HCT116 (cell line): ENCODE measurements at regions not wholly inside any gene's neighbourhood (a gene's known extent, or its start where the extent isn't known, plus 50 kb on each side); places are given as distances from the start of the nearest gene placed in this dataset.

Experiments used
- ATAC-seq: fragments of 200-7000 bp; cut with Tn5 transposase; 2 replicates; pipeline ENCODE4 v1.9.1; 2020; ENCODE audit warnings: mild to moderate bottlenecking, moderate library complexity
- BruUV-seq: library from RNA; stranded (reverse); fragments of 400-500 nt; replicated peaks from 2 replicates; lab custom pipeline; 2021; lab: Mats Ljungman, UMichigan
- CTCF ChIA-PET: fragments of 300-600 bp; sonication (Branson Sonifier 250); formaldehyde crosslinking; loops from one replicate; lab custom pipeline; 2021; ENCODE audit warnings: antibody characterized with exemption; lab: Charles Lee
- POLR2A ChIA-PET: fragments of 300-600, 350-600 bp; sonication (Branson Sonifier 250); formaldehyde crosslinking; loops from one replicate; lab custom pipeline; 2021; ENCODE audit warnings: antibody characterized with exemption; lab: Charles Lee
- RAD21 ChIA-PET, 2 experiments: fragments of 300-600 bp; sonication (Branson Sonifier 250); formaldehyde crosslinking; loops; one replicate each; lab custom pipeline; 2023; ENCODE audit warnings: low total read pairs in 2 of 2; ENCODE audit not compliant: uncharacterized antibody in 2 of 2, unreplicated experiment in 2 of 2, low non-redundant PET in 1 of 2; lab: Charles Lee
- DNase-seq: peaks from one replicate; pipeline ENCODE4 v3.0.0-alpha.2; 2010; ENCODE audit warnings: low read depth, low spot score
- H2AFZ ChIP-seq: fragments of 200-600 bp; shearing (Covaris generic), sonication (generic); 2 replicates; pipeline ENCODE4 v1.6.1; 2017; ENCODE audit warnings: low read depth, mixed run types, mixed read lengths, antibody characterized with exemption, low read length; ENCODE audit not compliant: poor library complexity, severe bottlenecking
- H3K27ac ChIP-seq: 2 replicates; pipeline ENCODE4 v1.5.1; 2012; ENCODE audit warnings: low read depth, low read length
- H3K27me3 ChIP-seq: fragments of 200-600 bp; sonication (generic); 2 replicates; pipeline ENCODE4 v1.6.1; 2016; ENCODE audit warnings: mixed run types, low read length, mixed read lengths; ENCODE audit not compliant: insufficient read depth
- H3K36me3 ChIP-seq, 2 experiments: fragments of 200-500 bp in 1 of 2; fragments of 200-600 bp in 1 of 2; sonication (Bioruptor generic) in 1 of 2; sonication (generic) in 1 of 2; 2 replicates each; pipeline versions ENCODE4 v1.5.1 to v1.6.1; 2014 to 2016; ENCODE audit warnings: low read length in 2 of 2, inconsistent platforms in 1 of 2, mixed read lengths in 1 of 2, mixed run types in 1 of 2; ENCODE audit not compliant: insufficient read depth in 2 of 2, control insufficient read depth in 1 of 2
- H3K4me1 ChIP-seq, 2 experiments: fragments of 200-600 bp in 1 of 2; sonication (generic) in 1 of 2; 2 replicates each; pipeline versions ENCODE4 v1.5.1 to v1.6.1; 2012 to 2017; ENCODE audit warnings: low read length in 2 of 2, inconsistent platforms in 1 of 2, mild to moderate bottlenecking in 1 of 2, mixed read lengths in 1 of 2, mixed run types in 1 of 2, moderate library complexity in 1 of 2; ENCODE audit not compliant: insufficient read depth in 2 of 2, control insufficient read depth in 1 of 2
- H3K4me2 ChIP-seq: fragments of 200-600 bp; sonication (generic); 2 replicates; pipeline ENCODE4 v1.6.1; 2017; ENCODE audit warnings: mixed run types, low read length, mixed read lengths
- H3K4me3 ChIP-seq, 2 experiments: fragments of 200-600 bp in 1 of 2; sonication (generic) in 1 of 2; replicated peaks in 1 of 2; 2 replicates each; pipeline ENCODE4 v1.5.1; 2011 to 2016; ENCODE audit warnings: low read length in 2 of 2, control low read depth in 1 of 2, low read depth in 1 of 2, mild to moderate bottlenecking in 1 of 2, mixed read lengths in 1 of 2, mixed run types in 1 of 2
- H3K79me2 ChIP-seq: fragments of 200-600 bp; sonication (generic); 2 replicates; pipeline ENCODE4 v1.6.1; 2017; ENCODE audit warnings: mild to moderate bottlenecking, mixed run types, low read length, moderate library complexity, mixed read lengths; ENCODE audit not compliant: insufficient read depth
- H3K9ac ChIP-seq: fragments of 200-600 bp; sonication (generic); 2 replicates; pipeline ENCODE4 v1.6.1; 2016; ENCODE audit warnings: low read length, mixed read lengths
- H3K9me2 ChIP-seq: fragments of 200-600 bp; sonication (generic), shearing (Covaris generic); 2 replicates; pipeline ENCODE4 v1.6.1; 2017; ENCODE audit warnings: mixed run types, mild to moderate bottlenecking, moderate library complexity; ENCODE audit not compliant: insufficient read depth
- H3K9me3 ChIP-seq, 2 experiments: fragments of 200-500 bp in 1 of 2; fragments of 200-600 bp in 1 of 2; sonication (Bioruptor generic) in 1 of 2; sonication (generic) in 1 of 2; 2 replicates each; pipeline ENCODE4 v1.6.1; 2014 to 2017; ENCODE audit warnings: low read length in 2 of 2, mixed read lengths in 2 of 2, inconsistent platforms in 1 of 2, low read depth in 1 of 2, mild to moderate bottlenecking in 1 of 2, mixed run types in 1 of 2, moderate library complexity in 1 of 2; ENCODE audit not compliant: control insufficient read depth in 1 of 2, insufficient read depth in 1 of 2
- H4K20me1 ChIP-seq: fragments of 200-600 bp; sonication (generic), shearing (Covaris generic); 2 replicates; pipeline ENCODE4 v1.6.1; 2017; ENCODE audit warnings: mixed run types, mild to moderate bottlenecking, moderate library complexity; ENCODE audit not compliant: insufficient read depth
- CTCF ChIP-seq, 3 experiments: fragments of 200-600 bp in 1 of 3; sonication (generic) in 1 of 3; IDR thresholded peaks in 2 of 3; conservative IDR thresholded peaks in 1 of 3; 2 replicates each; pipeline ENCODE4 v1.5.1; 2012 to 2017; ENCODE audit warnings: low read depth in 2 of 3, low read length in 2 of 3, antibody characterized with exemption in 1 of 3, borderline replicate concordance in 1 of 3, control low read depth in 1 of 3, mild to moderate bottlenecking in 1 of 3, mixed read lengths in 1 of 3, mixed run types in 1 of 3, moderate library complexity in 1 of 3; ENCODE audit not compliant: insufficient read depth in 1 of 3
- EZH2 ChIP-seq: fragments of 200-600 bp; sonication (generic); IDR thresholded peaks from 2 replicates; pipeline ENCODE4 v1.6.1; 2017; ENCODE audit warnings: antibody characterized with exemption, mixed run types
- EZH2phosphoT487 ChIP-seq: fragments of 200-600 bp; IDR thresholded peaks from 2 replicates; pipeline ENCODE4 v1.6.1; 2018; ENCODE audit warnings: antibody characterized with exemption, borderline replicate concordance
- FOSL1 ChIP-seq: IDR thresholded peaks from 2 replicates; pipeline ENCODE4 v1.6.1; 2012; ENCODE audit warnings: low read depth
- JUND ChIP-seq: IDR thresholded peaks from 2 replicates; pipeline ENCODE4 v1.6.1; 2012
- MAX ChIP-seq: IDR thresholded peaks from 2 replicates; pipeline ENCODE4 v1.6.1; 2012
- RAD21 ChIP-seq: IDR thresholded peaks from 2 replicates; pipeline ENCODE4 v1.6.1; 2012; ENCODE audit warnings: low read depth, mild to moderate bottlenecking
- SIN3A ChIP-seq: IDR thresholded peaks from 2 replicates; pipeline ENCODE4 v1.6.1; 2012; ENCODE audit warnings: low read depth
- SRF ChIP-seq: IDR thresholded peaks from 2 replicates; pipeline ENCODE4 v1.6.1; 2012; ENCODE audit warnings: low read depth
- TCF7L2 ChIP-seq: IDR thresholded peaks from 2 replicates; pipeline ENCODE4 v1.7.0; 2011; ENCODE audit warnings: borderline replicate concordance, inconsistent platforms; ENCODE audit not compliant: insufficient read depth, insufficient read length; ENCODE audit errors: extremely low read depth
- ZNF274 ChIP-seq: fragments of 200-500 bp; sonication (Bioruptor generic); IDR thresholded peaks from 2 replicates; pipeline ENCODE4 v1.6.1; 2014; ENCODE audit warnings: mild to moderate bottlenecking, low read depth, low read length, inconsistent platforms
- intact Hi-C: fragments of 100-400 bp; cut with micrococcal nuclease; formaldehyde crosslinking; loops from 2 replicates; pipeline ENCODE4 v1.10.0; 2022

GRCh38 chr1:68673771-68674170 is 176.9 kb upstream of the DEPDC1 start:
- ChIA-PET CTCF (no interaction called here), POLR2A (no interaction called here), RAD21 (no interaction called here)
- H3K9ac ChIP-seq: no peak overlapping the region
- H3K4me1 ChIP-seq: peaks cover 0 to 5% of the 10 kb centered on the region in 2 experiments; a peak in 2 of 4 replicates
- H3K4me2 ChIP-seq: no peak overlapping the region
- no peak overlapping the region for H2AFZ ChIP-seq
- H3K9me3 ChIP-seq: no peaks in the 10 kb centered on the region
- no peaks in the 10 kb centered on the region for H3K36me3 ChIP-seq
- intact Hi-C loops: no loop called here
- no peaks in the 10 kb centered on the region for H4K20me1 ChIP-seq
- no peak overlapping the region for H3K4me3 ChIP-seq
- no peak for TF ChIP-seq EZH2phosphoT487
- TF ChIP-seq CTCF (IDR thresholded peaks at IDR 0.05 in 2 of 3, conservative IDR thresholded peaks at IDR 0.05 in 1 of 3; ENCODE audit: borderline replicate concordance in 1 of 3, insufficient read depth in 1 of 3, low read depth in 2 of 3, low read length in 2 of 3): no peak
- no peak for TF ChIP-seq ZNF274
- TF ChIP-seq TCF7L2: no peak
- TF ChIP-seq JUND: no peak
- no peak for TF ChIP-seq RAD21
- TF ChIP-seq SRF: no peak
- TF ChIP-seq FOSL1: no peak
- TF ChIP-seq SIN3A: no peak
- no peak for TF ChIP-seq MAX
- no peak for TF ChIP-seq EZH2
- H3K9me2 ChIP-seq: no peaks in the 10 kb centered on the region
- no peak for ATAC-seq
- DNase-seq: no peak
- H3K27ac ChIP-seq: no peak overlapping the region
- no TSS peak for BruUV-seq
- no peaks in the 10 kb centered on the region for H3K27me3 ChIP-seq
- no peaks in the 10 kb centered on the region for H3K79me2 ChIP-seq
